Activated B cell treated with CpG ODN at 0.5 μM for 24 hours (primary cell): ENCODE measurements at regions not wholly inside any gene's neighbourhood (a gene's known extent, or its start where the extent isn't known, plus 50 kb on each side); places are given as distances from the start of the nearest gene placed in this dataset.

ENCODE experiments used
- ATAC-seq: fragments of 200-7000 bp; cut with Tn5 transposase; one replicate; pipeline ENCODE4 v1.10.0; 2021; ENCODE audit warnings: low read depth, mild to moderate bottlenecking, moderate library complexity
- CTCF ChIA-PET: fragments of 350-600 bp; sonication (Branson Sonifier 250); formaldehyde crosslinking; loops from one replicate; lab custom pipeline; 2021; ENCODE audit warnings: antibody characterized with exemption; lab: Charles Lee
- POLR2A ChIA-PET: fragments of 350-600 bp; sonication (Branson Sonifier 250); formaldehyde crosslinking; loops from one replicate; lab custom pipeline; 2021; ENCODE audit warnings: antibody characterized with exemption; lab: Charles Lee
- DNase-seq: peaks from one replicate; pipeline ENCODE4 v3.0.0; 2022
- H3K27ac Mint-ChIP-seq: one replicate; pipeline ENCODE4 v1.8.0; 2020; ENCODE audit warnings: mixed read lengths
- H3K27me3 Mint-ChIP-seq: one replicate; pipeline ENCODE4 v1.8.0; 2021; ENCODE audit warnings: mixed read lengths
- H3K36me3 Mint-ChIP-seq: one replicate; pipeline ENCODE4 v1.8.0; 2021; ENCODE audit warnings: low read depth, mixed read lengths
- H3K4me1 Mint-ChIP-seq: one replicate; pipeline ENCODE4 v1.8.0; 2021; ENCODE audit warnings: mixed read lengths
- H3K4me3 Mint-ChIP-seq: one replicate; pipeline ENCODE4 v1.8.0; 2020; ENCODE audit warnings: mild to moderate bottlenecking, mixed read lengths
- H3K9me3 Mint-ChIP-seq: one replicate; pipeline ENCODE4 v1.8.0; 2020; ENCODE audit warnings: mixed read lengths
- intact Hi-C: fragments of 100-400 bp; cut with micrococcal nuclease; formaldehyde crosslinking; loops from one replicate; pipeline ENCODE4 v1.15.1; 2024
- TF ChIP-seq, protein P1 (sequence below): fragments of 200-600 bp; IDR thresholded peaks from one replicate; pipeline ENCODE4 v1.8.0; 2022; ENCODE audit warnings: antibody characterized with exemption, mild to moderate bottlenecking

DNA sequence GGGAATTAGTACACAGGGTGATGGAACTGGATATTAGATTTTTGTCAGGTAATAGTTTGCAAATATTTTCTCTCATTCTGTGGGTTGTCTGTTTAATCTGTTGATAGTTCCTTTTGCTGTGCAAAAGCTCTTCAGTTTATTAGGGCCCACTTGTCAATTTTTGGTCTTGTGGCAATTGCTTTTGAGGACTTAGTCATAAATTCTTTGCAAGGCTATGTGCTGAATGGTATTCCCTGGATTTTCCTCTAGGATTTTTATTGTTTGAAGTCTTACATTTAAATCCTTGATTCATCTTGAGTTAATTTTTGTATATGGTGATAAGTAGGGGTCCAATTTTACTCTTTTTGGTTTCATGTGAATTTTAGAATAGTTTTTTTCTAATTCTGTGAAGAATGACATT lies 111.3 kb downstream of the ARRDC4 start:
- ATAC-seq (no peak), DNase-seq (no peak)
- H3K27ac Mint-ChIP-seq, result no peak overlapping the region
- no peak overlapping the region for H3K4me3 Mint-ChIP-seq
- H3K4me1 Mint-ChIP-seq, result no peaks in the 10 kb centered on the region
- intact Hi-C loops, result no loop called here
- ChIA-PET CTCF (no interaction called here), POLR2A (no interaction called here)
- H3K36me3 Mint-ChIP-seq, result no peaks in the 10 kb centered on the region
- TF ChIP-seq, protein P1, sequence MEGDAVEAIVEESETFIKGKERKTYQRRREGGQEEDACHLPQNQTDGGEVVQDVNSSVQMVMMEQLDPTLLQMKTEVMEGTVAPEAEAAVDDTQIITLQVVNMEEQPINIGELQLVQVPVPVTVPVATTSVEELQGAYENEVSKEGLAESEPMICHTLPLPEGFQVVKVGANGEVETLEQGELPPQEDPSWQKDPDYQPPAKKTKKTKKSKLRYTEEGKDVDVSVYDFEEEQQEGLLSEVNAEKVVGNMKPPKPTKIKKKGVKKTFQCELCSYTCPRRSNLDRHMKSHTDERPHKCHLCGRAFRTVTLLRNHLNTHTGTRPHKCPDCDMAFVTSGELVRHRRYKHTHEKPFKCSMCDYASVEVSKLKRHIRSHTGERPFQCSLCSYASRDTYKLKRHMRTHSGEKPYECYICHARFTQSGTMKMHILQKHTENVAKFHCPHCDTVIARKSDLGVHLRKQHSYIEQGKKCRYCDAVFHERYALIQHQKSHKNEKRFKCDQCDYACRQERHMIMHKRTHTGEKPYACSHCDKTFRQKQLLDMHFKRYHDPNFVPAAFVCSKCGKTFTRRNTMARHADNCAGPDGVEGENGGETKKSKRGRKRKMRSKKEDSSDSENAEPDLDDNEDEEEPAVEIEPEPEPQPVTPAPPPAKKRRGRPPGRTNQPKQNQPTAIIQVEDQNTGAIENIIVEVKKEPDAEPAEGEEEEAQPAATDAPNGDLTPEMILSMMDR, result no peak
- H3K27me3 Mint-ChIP-seq, result no peaks in the 10 kb centered on the region
- no peaks in the 10 kb centered on the region for H3K9me3 Mint-ChIP-seq

DNA sequence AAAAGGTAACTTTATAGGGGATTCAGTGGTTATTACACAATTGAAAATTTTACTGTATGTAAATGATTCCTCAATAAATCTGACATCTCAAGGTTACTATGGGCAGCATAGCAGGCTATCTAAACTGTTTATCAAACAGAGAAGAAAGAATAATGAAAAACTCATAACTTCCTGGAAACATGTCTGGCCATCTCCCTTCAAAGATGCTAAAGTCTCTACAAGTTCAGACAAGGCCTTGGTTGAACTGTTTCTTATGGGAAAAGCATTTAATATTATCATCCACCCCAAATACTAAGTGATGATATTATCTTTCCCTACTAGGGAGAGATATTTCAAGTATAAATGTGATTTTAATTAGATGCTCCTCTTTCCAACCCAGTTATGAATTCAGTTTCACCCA lies 114.9 kb downstream of the ARRDC4 start:
- intact Hi-C loops, result no loop called here
- DNase-seq, result no peak
- POLR2A ChIA-PET, result no interaction called here
- TF ChIP-seq, protein P1, result no peak
- Mint-ChIP-seq H3K4me3 (no peak overlapping the region), H3K27ac (no peak overlapping the region), H3K9me3 (no peaks in the 10 kb centered on the region), H3K27me3 (no peaks in the 10 kb centered on the region), H3K36me3 (no peaks in the 10 kb centered on the region), H3K4me1 (no peaks in the 10 kb centered on the region)
- CTCF ChIA-PET, result no interaction called here
- ATAC-seq, result no peak

DNA sequence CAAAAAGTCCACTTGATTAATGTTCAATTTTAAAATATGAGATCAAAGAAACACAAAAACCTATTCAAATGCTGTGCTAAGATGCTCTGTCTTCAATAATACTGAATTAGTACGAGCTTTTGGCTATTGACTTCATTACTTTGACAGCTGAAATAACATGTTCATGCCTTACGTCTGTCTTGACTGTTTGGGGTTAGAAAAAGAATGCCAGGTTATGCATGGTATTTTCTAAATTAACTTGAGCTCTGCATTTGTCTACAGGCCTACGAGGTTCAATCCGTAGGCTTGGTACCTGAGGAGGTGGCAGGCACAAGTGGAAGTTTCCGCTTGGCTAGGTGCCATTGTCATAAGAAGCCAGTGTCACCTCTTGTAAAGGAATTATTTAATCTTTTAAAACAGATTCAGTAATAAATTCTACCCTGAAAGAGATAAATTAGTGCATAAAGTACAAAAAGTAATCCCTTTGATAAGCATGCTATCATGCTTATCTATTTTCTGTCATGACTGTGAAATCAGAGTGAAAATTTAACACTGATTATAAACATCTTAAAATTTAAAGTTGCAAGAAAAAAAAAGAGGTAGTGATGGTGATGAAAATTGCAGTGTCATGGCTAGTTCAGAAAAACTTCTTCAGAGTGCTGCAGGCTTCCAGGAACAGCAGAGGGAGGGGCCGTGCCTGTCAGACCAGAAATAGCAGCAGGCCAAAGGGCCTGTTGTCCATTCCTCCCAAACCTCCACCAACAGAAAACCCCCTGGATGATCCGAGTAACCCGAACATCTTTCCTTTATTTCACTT lies 115.7 kb downstream of the ARRDC4 start:
- Mint-ChIP-seq H3K27me3 (no peaks in the 10 kb centered on the region), H3K36me3 (no peaks in the 10 kb centered on the region), H3K4me3 (no peak overlapping the region), H3K9me3 (no peaks in the 10 kb centered on the region), H3K4me1 (no peaks in the 10 kb centered on the region), H3K27ac (no peak overlapping the region)
- DNase-seq, result no peak
- POLR2A ChIA-PET, result no interaction called here
- TF ChIP-seq, protein P1, result no peak
- CTCF ChIA-PET, result no interaction called here
- no peak for ATAC-seq
- intact Hi-C loops, result no loop called here

DNA sequence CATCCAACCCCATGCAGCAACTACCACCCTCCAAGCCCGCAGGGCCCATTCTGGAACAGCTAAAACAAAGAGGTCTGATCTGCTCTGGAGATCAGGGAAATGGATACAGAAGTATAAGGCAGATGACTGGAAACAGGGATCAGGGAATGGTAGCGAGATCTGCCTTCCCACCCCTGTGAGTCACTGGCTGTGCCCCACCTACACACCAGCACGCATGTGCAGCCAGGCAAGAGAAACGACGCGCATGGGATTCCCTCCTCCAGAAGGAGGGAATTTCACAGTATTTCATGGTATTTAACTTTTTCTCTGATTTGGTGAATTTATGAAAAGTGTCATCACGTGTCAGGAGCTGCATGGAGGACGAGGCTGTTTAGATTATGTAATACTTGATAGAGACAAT lies 116.7 kb downstream of the ARRDC4 start:
- intact Hi-C loops, result no loop called here
- Mint-ChIP-seq H3K36me3 (no peaks in the 10 kb centered on the region), H3K27ac (no peak overlapping the region), H3K4me3 (no peak overlapping the region), H3K9me3 (no peaks in the 10 kb centered on the region), H3K4me1 (no peaks in the 10 kb centered on the region), H3K27me3 (no peaks in the 10 kb centered on the region)
- CTCF ChIA-PET, result no interaction called here
- ATAC-seq (no peak), DNase-seq (no peak)
- TF ChIP-seq, protein P1, result no peak
- POLR2A ChIA-PET, result no interaction called here

DNA sequence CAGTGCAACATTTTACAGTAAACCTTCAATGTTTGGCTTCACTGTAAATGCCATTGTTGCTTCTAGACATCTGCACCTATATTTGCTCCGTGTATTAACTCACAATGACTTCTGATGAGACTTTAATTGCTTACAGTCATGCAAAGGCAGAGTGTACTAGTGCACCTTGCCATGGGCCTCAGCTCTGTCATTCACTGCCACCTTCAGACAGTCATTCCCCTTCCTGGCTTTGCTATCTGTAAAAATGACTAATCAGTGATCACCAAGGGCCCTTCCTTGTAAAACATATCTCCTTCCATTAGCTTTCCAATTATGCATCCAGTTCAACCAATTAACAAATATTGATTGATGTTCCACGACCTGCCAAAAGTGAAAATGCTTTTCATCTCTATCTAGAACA lies 120.3 kb downstream of the ARRDC4 start:
- TF ChIP-seq, protein P1, result no peak
- intact Hi-C loops, result no loop called here
- no peaks in the 10 kb centered on the region for H3K9me3 Mint-ChIP-seq
- H3K27me3 Mint-ChIP-seq, result no peaks in the 10 kb centered on the region
- POLR2A ChIA-PET, result no interaction called here
- H3K4me1 Mint-ChIP-seq, result no peaks in the 10 kb centered on the region
- ATAC-seq, result no peak
- H3K27ac Mint-ChIP-seq, result no peak overlapping the region
- CTCF ChIA-PET, result no interaction called here
- H3K4me3 Mint-ChIP-seq, result no peak overlapping the region
- no peak for DNase-seq
- H3K36me3 Mint-ChIP-seq, result no peaks in the 10 kb centered on the region
